SU-DHL-6 (cell line): ENCODE measurements at regions not wholly inside any gene's neighbourhood (a gene's known extent, or its start where the extent isn't known, plus 50 kb on each side); places are given as distances from the start of the nearest gene placed in this dataset.

Source experiments
- EZH2phosphoT487 ChIP-seq: fragments of 200-600 bp; sonication (generic), shearing (Covaris generic); conservative IDR thresholded peaks from 2 replicates; pipeline ENCODE4 v1.6.1; 2018; ENCODE audit warnings: mild to moderate bottlenecking, antibody characterized with exemption, low read length, moderate library complexity, mixed read lengths
- TF ChIP-seq, protein P1 (sequence below): fragments of 200-600 bp; sonication (generic); IDR thresholded peaks from one replicate; pipeline ENCODE4 v1.5.1; 2017; ENCODE audit warnings: antibody characterized with exemption, mild to moderate bottlenecking, low read length, moderate library complexity; ENCODE audit not compliant: insufficient read depth, poor library complexity, severe bottlenecking

GRCh38 chr16:65548470-65548869 is 426.6 kb upstream of the CDH11 start:
- TF ChIP-seq, protein P1, sequence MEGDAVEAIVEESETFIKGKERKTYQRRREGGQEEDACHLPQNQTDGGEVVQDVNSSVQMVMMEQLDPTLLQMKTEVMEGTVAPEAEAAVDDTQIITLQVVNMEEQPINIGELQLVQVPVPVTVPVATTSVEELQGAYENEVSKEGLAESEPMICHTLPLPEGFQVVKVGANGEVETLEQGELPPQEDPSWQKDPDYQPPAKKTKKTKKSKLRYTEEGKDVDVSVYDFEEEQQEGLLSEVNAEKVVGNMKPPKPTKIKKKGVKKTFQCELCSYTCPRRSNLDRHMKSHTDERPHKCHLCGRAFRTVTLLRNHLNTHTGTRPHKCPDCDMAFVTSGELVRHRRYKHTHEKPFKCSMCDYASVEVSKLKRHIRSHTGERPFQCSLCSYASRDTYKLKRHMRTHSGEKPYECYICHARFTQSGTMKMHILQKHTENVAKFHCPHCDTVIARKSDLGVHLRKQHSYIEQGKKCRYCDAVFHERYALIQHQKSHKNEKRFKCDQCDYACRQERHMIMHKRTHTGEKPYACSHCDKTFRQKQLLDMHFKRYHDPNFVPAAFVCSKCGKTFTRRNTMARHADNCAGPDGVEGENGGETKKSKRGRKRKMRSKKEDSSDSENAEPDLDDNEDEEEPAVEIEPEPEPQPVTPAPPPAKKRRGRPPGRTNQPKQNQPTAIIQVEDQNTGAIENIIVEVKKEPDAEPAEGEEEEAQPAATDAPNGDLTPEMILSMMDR: no peak
- TF ChIP-seq EZH2phosphoT487: no peak
